Breast epithelium (tissue), 3 donors: ENCODE measurements at regions not wholly inside any gene's neighbourhood (a gene's known extent, or its start where the extent isn't known, plus 50 kb on each side); places are given as distances from the start of the nearest gene placed in this dataset.

ENCODE experiments used
- CTCF ChIP-seq, 3 donors: fragments of 450-650 bp; IDR thresholded peaks; one replicate each; pipeline ENCODE4 v1.5.1; 2016 to 2017; ENCODE audit warnings: antibody characterized with exemption in 3 of 3, mild to moderate bottlenecking in 3 of 3, moderate library complexity in 3 of 3
- POLR2A ChIP-seq: fragments of 450-650 bp; IDR thresholded peaks from one replicate; pipeline ENCODE4 v1.6.1; 2016; ENCODE audit warnings: antibody characterized with exemption, mild to moderate bottlenecking, moderate library complexity
- POLR2AphosphoS5 ChIP-seq, 3 donors: sonication (generic); formaldehyde crosslinking; IDR thresholded peaks; one replicate each; pipeline ENCODE4 v1.6.1; 2017; ENCODE audit warnings: antibody characterized with exemption in 3 of 3

- TF ChIP-seq CTCF (IDR thresholded peaks at IDR 0.05), result no peak
- no peak for TF ChIP-seq POLR2AphosphoS5 (IDR thresholded peaks at IDR 0.05)
- no peak for TF ChIP-seq POLR2A
These were observed 88.4 kb upstream of the JAG1 start for GRCh38 chr20:10762216-10762615.
